Parathyroid adenoma (tissue), 2 donors: ENCODE measurements at regions not wholly inside any gene's neighbourhood (a gene's known extent, or its start where the extent isn't known, plus 50 kb on each side); places are given as distances from the start of the nearest gene placed in this dataset.

Experiments used
- H2AFZ ChIP-seq: fragments of 300-600 bp; sonication (generic); one replicate; pipeline ENCODE4 v1.7.0; 2017; ENCODE audit warnings: antibody characterized with exemption, mild to moderate bottlenecking
- H3K27ac ChIP-seq: fragments of 300-600 bp; sonication (generic); one replicate; pipeline ENCODE4 v1.7.0; 2017
- H3K27me3 ChIP-seq: fragments of 300-600 bp; sonication (generic); one replicate; pipeline ENCODE4 v1.7.0; 2017; ENCODE audit warnings: low read length; ENCODE audit not compliant: control insufficient read depth, insufficient read depth
- H3K36me3 ChIP-seq: fragments of 300-600 bp; sonication (generic); one replicate; pipeline ENCODE4 v1.7.0; 2017; ENCODE audit warnings: low read length; ENCODE audit not compliant: control insufficient read depth, insufficient read depth
- H3K4me1 ChIP-seq: fragments of 300-600 bp; sonication (generic); one replicate; pipeline ENCODE4 v1.7.0; 2017; ENCODE audit warnings: control low read depth
- H3K4me2 ChIP-seq: fragments of 300-600 bp; sonication (generic); one replicate; pipeline ENCODE4 v1.7.0; 2017; ENCODE audit warnings: low read length
- H3K4me3 ChIP-seq: fragments of 300-600 bp; sonication (generic); one replicate; pipeline ENCODE4 v1.7.0; 2017; ENCODE audit warnings: low read depth, low read length
- H3K79me2 ChIP-seq: fragments of 300-600 bp; sonication (generic); one replicate; pipeline ENCODE4 v1.7.0; 2017; ENCODE audit warnings: control low read depth
- H3K9ac ChIP-seq: fragments of 300-600 bp; sonication (generic); one replicate; pipeline ENCODE4 v1.7.0; 2017; ENCODE audit warnings: mild to moderate bottlenecking
- H3K9me3 ChIP-seq: fragments of 300-600 bp; sonication (generic); one replicate; pipeline ENCODE4 v1.7.0; 2017; ENCODE audit warnings: low read length; ENCODE audit not compliant: control insufficient read depth
- CTCF ChIP-seq: fragments of 300-600 bp; sonication (generic); IDR thresholded peaks from one replicate; pipeline ENCODE4 v1.7.0; 2017; ENCODE audit warnings: antibody characterized with exemption, mild to moderate bottlenecking
- donor health status: primary hyperparathyroidism.

GRCh38 chr3:5489536-5489935 lies 302.0 kb downstream of the EDEM1 start:
- no peak overlapping the region for H2AFZ ChIP-seq
- TF ChIP-seq CTCF, result no peak
- H3K9ac ChIP-seq, result no peak overlapping the region
- no peak overlapping the region for H3K4me2 ChIP-seq
- no peaks in the 10 kb centered on the region for H3K4me1 ChIP-seq
- H3K4me3 ChIP-seq, result no peak overlapping the region
- no peak overlapping the region for H3K27ac ChIP-seq
- no peaks in the 10 kb centered on the region for H3K9me3 ChIP-seq
- no peaks in the 10 kb centered on the region for H3K36me3 ChIP-seq
- H3K27me3 ChIP-seq, result no peaks in the 10 kb centered on the region
- no peaks in the 10 kb centered on the region for H3K79me2 ChIP-seq

- H3K4me3 ChIP-seq, result no peak overlapping the region
Observed at GRCh38 chr3:5494905-5495519, 307.5 kb downstream of the EDEM1 start.

GRCh38 chr3:5497497-5497896 lies 310.0 kb downstream of the EDEM1 start:
- Histone ChIP-seq H3K79me2 (no peaks in the 10 kb centered on the region), H3K36me3 (no peaks in the 10 kb centered on the region), H3K9ac (no peak overlapping the region), H3K9me3 (no peaks in the 10 kb centered on the region), H3K4me3 (no peak overlapping the region), H3K4me2 (no peak overlapping the region), H3K27ac (no peak overlapping the region), H3K4me1 (no peaks in the 10 kb centered on the region), H2AFZ (no peak overlapping the region), H3K27me3 (no peaks in the 10 kb centered on the region)
- TF ChIP-seq CTCF, result no peak

More at GRCh38 chr3:5494905-5495519, 307.5 kb downstream of the EDEM1 start:
- no peaks in the 10 kb centered on the region for H3K79me2 ChIP-seq
- no peak overlapping the region for H3K4me2 ChIP-seq
- H3K4me1 ChIP-seq, result no peaks in the 10 kb centered on the region
- no peak overlapping the region for H3K27ac ChIP-seq
- no peak overlapping the region for H3K9ac ChIP-seq
- no peaks in the 10 kb centered on the region for H3K9me3 ChIP-seq
- no peak overlapping the region for H2AFZ ChIP-seq
- no peaks in the 10 kb centered on the region for H3K36me3 ChIP-seq
- TF ChIP-seq CTCF, result no peak
- no peaks in the 10 kb centered on the region for H3K27me3 ChIP-seq

- Histone ChIP-seq H3K36me3 (no peaks in the 10 kb centered on the region), H3K4me2 (no peak overlapping the region), H3K4me1 (no peaks in the 10 kb centered on the region), H3K9ac (no peak overlapping the region), H3K27ac (no peak overlapping the region), H3K4me3 (no peak overlapping the region), H3K79me2 (no peaks in the 10 kb centered on the region), H2AFZ (no peak overlapping the region), H3K9me3 (no peaks in the 10 kb centered on the region), H3K27me3 (no peaks in the 10 kb centered on the region)
- TF ChIP-seq CTCF, result no peak
Observed at GRCh38 chr3:5498981-5499380, 311.5 kb downstream of the EDEM1 start.

GRCh38 chr3:5499404-5499803 lies 311.9 kb downstream of the EDEM1 start:
- no peak overlapping the region for H3K9ac ChIP-seq
- no peak overlapping the region for H3K4me3 ChIP-seq
- H3K4me2 ChIP-seq, result no peak overlapping the region
- no peaks in the 10 kb centered on the region for H3K4me1 ChIP-seq
- no peaks in the 10 kb centered on the region for H3K27me3 ChIP-seq
- no peak overlapping the region for H2AFZ ChIP-seq
- no peaks in the 10 kb centered on the region for H3K79me2 ChIP-seq
- no peak overlapping the region for H3K27ac ChIP-seq
- no peak for TF ChIP-seq CTCF
- H3K36me3 ChIP-seq, result no peaks in the 10 kb centered on the region
- H3K9me3 ChIP-seq, result no peaks in the 10 kb centered on the region
